AG09309 (cell line): ENCODE measurements at regions not wholly inside any gene's neighbourhood (a gene's known extent, or its start where the extent isn't known, plus 50 kb on each side); places are given as distances from the start of the nearest gene placed in this dataset.
A peak's percentile ranks its signal among the peaks of the same experiment; 100 is the strongest.

Experiments used
- DNase-seq: peaks from one replicate; pipeline ENCODE4 v3.0.0-alpha.2; 2010; ENCODE audit warnings: low read depth
- H3K4me3 ChIP-seq: 2 replicates; pipeline ENCODE4 v1.5.1; 2011; ENCODE audit warnings: mild to moderate bottlenecking, low read depth, low read length, moderate library complexity; ENCODE audit not compliant: control insufficient read depth
- TF ChIP-seq, protein P1 (sequence below): IDR thresholded peaks from 2 replicates; pipeline ENCODE4 v1.5.1; 2011; ENCODE audit warnings: mild to moderate bottlenecking, low read depth, low read length, inconsistent platforms; ENCODE audit not compliant: insufficient read depth, control insufficient read depth; ENCODE audit errors: missing control alignments

DNA sequence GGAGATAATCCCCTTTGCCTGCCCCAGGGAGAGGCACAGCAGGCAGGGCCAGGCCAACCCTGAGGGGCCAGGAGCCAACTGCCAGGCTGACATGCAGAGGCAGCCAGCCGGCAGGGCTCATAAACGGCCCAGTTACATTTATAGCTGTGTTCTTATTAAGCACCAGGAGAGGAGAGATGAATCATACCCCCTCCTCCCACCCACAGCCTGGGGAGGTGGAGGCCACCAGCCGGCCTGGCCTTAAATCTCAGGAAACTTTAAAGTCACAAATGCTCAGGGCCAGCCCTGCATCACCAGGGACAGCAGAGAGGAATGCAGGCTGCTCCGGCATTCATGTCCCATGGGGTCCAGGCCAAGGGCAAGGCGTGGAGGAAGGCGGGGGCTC, 177.2 kb downstream of the TMEM132E start:
- H3K4me3 ChIP-seq = no peak overlapping the region
- TF ChIP-seq, protein P1, sequence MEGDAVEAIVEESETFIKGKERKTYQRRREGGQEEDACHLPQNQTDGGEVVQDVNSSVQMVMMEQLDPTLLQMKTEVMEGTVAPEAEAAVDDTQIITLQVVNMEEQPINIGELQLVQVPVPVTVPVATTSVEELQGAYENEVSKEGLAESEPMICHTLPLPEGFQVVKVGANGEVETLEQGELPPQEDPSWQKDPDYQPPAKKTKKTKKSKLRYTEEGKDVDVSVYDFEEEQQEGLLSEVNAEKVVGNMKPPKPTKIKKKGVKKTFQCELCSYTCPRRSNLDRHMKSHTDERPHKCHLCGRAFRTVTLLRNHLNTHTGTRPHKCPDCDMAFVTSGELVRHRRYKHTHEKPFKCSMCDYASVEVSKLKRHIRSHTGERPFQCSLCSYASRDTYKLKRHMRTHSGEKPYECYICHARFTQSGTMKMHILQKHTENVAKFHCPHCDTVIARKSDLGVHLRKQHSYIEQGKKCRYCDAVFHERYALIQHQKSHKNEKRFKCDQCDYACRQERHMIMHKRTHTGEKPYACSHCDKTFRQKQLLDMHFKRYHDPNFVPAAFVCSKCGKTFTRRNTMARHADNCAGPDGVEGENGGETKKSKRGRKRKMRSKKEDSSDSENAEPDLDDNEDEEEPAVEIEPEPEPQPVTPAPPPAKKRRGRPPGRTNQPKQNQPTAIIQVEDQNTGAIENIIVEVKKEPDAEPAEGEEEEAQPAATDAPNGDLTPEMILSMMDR = no peak
- DNase-seq = peak; percentile 3

DNA sequence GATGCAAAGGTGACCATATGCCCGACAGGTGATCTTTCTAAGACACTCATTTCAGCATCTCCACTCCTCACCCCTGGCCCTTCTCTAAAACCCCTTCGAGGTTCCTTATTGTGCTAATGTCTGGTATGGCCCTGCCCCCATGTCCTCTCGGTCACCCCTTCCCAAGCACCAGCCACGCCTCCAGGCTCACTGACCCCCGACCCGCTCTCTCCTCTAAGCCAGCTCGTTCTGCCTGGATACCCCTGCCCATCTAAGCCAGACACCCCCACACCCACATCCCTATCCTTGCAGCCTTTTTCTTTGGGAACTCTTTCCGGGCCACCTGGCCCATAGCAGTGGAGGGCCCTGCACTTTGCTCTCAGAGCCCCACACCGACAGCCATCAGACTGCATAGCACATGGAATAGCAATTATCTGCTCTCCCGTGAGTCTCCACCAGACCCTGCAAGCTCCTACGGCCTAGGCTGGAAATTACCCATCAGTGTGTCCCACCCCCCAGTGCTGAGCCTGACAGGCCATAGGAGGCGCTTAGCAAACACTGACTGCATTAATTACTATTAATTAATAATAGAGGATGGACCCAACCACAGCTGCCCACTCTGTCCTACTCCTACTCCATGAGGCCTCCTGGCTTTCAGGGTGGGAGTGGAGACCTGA, 176.7 kb downstream of the TMEM132E start:
- TF ChIP-seq, protein P1 = no peak

DNA sequence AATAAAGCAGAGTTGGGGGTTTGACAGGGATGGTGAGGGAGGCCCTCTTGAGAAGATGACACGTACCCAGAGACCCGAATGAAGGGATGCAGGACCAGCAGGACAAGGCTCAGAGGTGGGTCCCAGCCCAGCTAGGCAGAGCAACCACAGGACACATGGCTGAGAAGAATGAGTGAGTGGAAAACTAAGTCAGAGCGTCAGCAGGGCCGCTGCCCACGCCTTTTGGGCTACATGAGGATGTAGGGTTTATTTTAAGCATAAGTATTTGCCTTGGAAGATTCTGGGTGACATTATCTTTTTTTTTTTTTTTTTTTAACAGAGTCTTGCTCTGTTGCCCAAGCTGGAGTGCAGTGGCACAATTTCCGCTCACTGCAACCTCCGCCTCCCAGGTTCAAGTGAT, 176.0 kb downstream of the TMEM132E start:
- no peak for DNase-seq
- no peak overlapping the region for H3K4me3 ChIP-seq

More for the DNA sequence above, 176.7 kb downstream of the TMEM132E start:
- DNase-seq = no peak
- H3K4me3 ChIP-seq = no peak overlapping the region

DNA sequence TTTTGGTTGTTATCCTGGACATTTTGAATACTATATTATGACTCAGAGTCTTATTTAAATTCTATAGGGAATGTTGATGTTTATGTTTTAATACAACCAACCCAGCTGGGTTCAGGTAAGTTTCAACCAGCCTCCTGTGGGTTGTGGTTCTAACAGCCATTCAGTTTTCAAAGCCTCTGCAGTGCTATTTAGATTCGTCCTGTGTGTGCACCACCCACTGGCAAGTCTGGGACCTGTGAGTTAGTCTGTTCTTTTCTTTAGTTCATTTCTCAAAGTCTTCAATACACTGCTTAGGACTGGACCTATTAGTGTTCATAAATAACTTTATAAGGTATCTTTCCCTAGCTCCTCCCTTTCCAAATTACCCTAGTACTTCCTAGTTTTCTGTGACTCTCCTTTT, 170.6 kb downstream of the TMEM132E start:
- TF ChIP-seq, protein P1 = no peak
- no peak overlapping the region for H3K4me3 ChIP-seq
- DNase-seq = no peak

More for the DNA sequence above, 176.0 kb downstream of the TMEM132E start:
- TF ChIP-seq, protein P1 = no peak

DNA sequence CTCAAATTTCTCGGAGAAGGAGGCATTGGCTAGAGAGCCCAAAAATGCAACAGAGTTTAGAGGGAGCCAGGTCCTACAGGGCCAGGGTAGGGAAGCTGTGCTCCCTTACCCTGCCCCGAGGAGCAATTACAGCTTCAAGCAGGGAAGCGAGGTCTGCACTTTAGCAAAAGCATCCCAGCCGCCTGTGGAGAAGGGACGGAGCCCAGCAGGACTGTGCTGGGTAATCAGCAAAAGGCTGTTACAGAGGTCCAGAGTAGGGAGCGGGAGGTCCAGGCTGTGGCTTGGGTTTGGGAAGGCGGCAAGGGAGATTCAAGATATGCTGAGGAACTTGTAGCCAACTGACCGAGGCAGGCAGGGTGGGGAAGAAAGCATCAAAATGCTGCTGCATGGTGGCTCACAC, 162.6 kb downstream of the TMEM132E start:
- no peak for DNase-seq
- H3K4me3 ChIP-seq = no peak overlapping the region
- TF ChIP-seq, protein P1 = no peak

DNA sequence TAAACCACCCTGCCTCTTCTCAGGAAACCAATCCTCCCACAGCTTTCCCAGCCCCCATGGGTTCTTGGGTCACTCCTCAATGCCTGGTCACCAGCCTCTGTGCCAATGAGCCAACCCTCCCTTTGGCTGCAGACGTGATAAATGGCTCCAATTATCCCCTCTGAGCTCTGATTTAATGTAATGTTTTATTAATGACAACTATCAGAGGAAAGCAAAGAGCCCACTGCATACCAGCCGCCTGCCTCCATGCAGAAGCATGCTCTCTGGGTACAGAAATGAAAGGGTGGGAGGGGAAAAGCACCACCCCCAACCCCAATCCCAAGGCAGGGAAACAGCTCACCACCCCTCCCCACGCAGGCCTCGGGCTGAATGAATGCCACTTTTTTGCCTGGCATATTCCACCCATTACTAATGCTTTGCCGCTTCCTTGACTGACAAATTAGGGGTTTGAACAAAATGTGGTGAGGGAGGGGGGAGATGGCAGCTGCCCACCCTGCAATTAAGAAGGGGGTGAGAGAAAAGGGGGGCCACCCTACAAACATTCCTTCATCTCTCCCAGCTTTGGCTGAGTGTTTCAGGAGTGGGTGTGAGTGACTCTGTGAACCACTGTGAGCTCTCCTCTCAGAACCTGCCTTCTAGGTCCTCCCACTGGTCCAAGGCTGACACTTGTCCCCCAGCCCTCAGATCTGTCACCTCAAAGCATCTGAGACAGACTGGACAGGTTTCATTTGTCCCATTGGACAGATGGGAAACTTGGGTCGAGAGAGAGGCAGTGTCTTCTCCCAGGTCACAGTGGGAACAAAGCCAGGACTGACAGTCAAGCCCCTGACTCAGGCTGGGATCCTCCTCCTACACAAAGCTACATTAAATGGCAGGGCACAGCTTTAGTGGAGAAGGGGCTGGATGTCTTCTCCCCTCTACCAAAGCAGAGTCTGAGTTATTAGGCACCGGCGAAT, 161.5 kb downstream of the TMEM132E start:
- DNase-seq = no peak
- TF ChIP-seq, protein P1 = no peak
- H3K4me3 ChIP-seq = no peak overlapping the region
